ENCODE measurements at regions not wholly inside any gene's neighbourhood (a gene's known extent, or its start where the extent isn't known, plus 50 kb on each side); places are given as distances from the start of the nearest gene placed in this dataset.

DNA sequence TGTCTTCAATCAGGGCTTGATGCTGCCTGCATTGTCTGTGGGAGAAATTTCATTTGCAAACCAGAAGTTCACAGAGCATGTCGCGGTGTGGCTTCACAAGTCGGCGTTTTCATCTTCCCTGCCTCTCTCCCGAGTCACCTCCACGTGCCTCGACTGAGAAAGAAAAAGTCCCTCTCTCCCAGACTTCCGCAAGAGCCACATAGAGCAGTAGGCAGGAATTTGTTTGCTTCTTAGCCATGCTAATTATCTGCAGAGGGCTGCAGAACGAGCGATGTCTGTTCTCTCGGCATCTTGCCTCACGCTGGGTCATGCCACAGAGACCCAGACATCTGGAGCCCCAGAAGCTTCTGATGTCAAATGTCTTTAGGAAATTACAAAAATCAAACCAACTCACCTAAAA is 272.2 kb downstream of the TCF7L2 start:
- Histone ChIP-seq H2AFZ (ENCODE audit: low read depth, low read length) (no peak overlapping the region), H3K9me3 (replicated peaks; ENCODE audit: control insufficient read depth, insufficient read depth, low read depth, low read length) (no peaks in the 10 kb centered on the region), H3K4me2 (ENCODE audit: insufficient read depth, low read length) (no peak overlapping the region), H3K9ac (ENCODE audit: insufficient read depth in 1 of 2, low read depth in 2 of 2, low read length in 2 of 2) (no peak overlapping the region), H3K4me1 (replicated peaks in 1 of 2; ENCODE audit: control insufficient read depth in 2 of 2, insufficient read depth in 2 of 2, low read length in 2 of 2) (no peaks in the 10 kb centered on the region), H3K4me3 (no peak overlapping the region), H4K20me1 (replicated peaks; ENCODE audit: control insufficient read depth, insufficient read depth, low read length) (0 out of 2 replicates have a peak, but pooled peaks cover 3% of the 10 kb centered on the region), H3K36me3 (ENCODE audit: control insufficient read depth, insufficient read depth, low read length) (no peaks in the 10 kb centered on the region), H3K27ac (ENCODE audit: extremely low read depth, low read depth, low read length) (no peak overlapping the region), H3K79me2 (ENCODE audit: control insufficient read depth, insufficient read depth, low read length) (no peaks in the 10 kb centered on the region), H3K9me1 (ENCODE audit: control insufficient read depth, insufficient read depth, low read length) (no peaks in the 10 kb centered on the region), H3K27me3 (ENCODE audit: control insufficient read depth in 2 of 2, insufficient read depth in 2 of 2, low read length in 2 of 2) (peaks cover 0 to 29% of the 10 kb centered on the region in 2 experiments; a peak in 3 of 5 replicates)
- no peak for TF ChIP-seq SMARCA5 (IDR thresholded peaks at IDR 0.05)
- no peak for TF ChIP-seq ZBTB7A (IDR thresholded peaks at IDR 0.05; ENCODE audit: borderline replicate concordance, control insufficient read depth, low read depth, low read length)
- TF ChIP-seq SMARCE1 (IDR thresholded peaks at IDR 0.05), result no peak
- TF ChIP-seq, protein P1, sequence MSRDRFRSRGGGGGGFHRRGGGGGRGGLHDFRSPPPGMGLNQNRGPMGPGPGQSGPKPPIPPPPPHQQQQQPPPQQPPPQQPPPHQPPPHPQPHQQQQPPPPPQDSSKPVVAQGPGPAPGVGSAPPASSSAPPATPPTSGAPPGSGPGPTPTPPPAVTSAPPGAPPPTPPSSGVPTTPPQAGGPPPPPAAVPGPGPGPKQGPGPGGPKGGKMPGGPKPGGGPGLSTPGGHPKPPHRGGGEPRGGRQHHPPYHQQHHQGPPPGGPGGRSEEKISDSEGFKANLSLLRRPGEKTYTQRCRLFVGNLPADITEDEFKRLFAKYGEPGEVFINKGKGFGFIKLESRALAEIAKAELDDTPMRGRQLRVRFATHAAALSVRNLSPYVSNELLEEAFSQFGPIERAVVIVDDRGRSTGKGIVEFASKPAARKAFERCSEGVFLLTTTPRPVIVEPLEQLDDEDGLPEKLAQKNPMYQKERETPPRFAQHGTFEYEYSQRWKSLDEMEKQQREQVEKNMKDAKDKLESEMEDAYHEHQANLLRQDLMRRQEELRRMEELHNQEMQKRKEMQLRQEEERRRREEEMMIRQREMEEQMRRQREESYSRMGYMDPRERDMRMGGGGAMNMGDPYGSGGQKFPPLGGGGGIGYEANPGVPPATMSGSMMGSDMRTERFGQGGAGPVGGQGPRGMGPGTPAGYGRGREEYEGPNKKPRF (IDR thresholded peaks at IDR 0.05; ENCODE audit: low read depth, low read length), result no peak
- no peak for TF ChIP-seq SETDB1 (IDR thresholded peaks at IDR 0.05; ENCODE audit: low read length)
- TF ChIP-seq ESRRB (CRISPR knock-in tag; IDR thresholded peaks at IDR 0.05; ENCODE audit: borderline replicate concordance), result no peak
- TF ChIP-seq EWSR1 (IDR thresholded peaks at IDR 0.05; ENCODE audit: borderline replicate concordance, low read depth, partially characterized antibody), result no peak
- TF ChIP-seq HNRNPUL1 (IDR thresholded peaks at IDR 0.05; ENCODE audit: low read length), result no peak
- no peak for TF ChIP-seq RBBP5 (IDR thresholded peaks at IDR 0.05; ENCODE audit: borderline replicate concordance, insufficient read depth, low read length, poor library complexity, severe bottlenecking)
- no peak for TF ChIP-seq MTF1 (CRISPR knock-in tag; IDR thresholded peaks at IDR 0.05; ENCODE audit: borderline replicate concordance)
- no peak for TF ChIP-seq ZFP36 (IDR thresholded peaks at IDR 0.05; ENCODE audit: low read depth, low read length, partially characterized antibody)
- TF ChIP-seq NR1H2 (CRISPR knock-in tag; IDR thresholded peaks at IDR 0.05), result no peak
- TF ChIP-seq LCOR (CRISPR knock-in tag; IDR thresholded peaks at IDR 0.05), result no peak
- BruUV-seq (replicated peaks), result no TSS peak
- DNase-seq (ENCODE audit: extremely low read depth in 1 of 4, low spot score in 3 of 4) (no peak), ATAC-seq (no peak), FAIRE-seq (no peak)
- in situ Hi-C loops (cut with MboI), result no loop called here
- intact Hi-C loops (cut with micrococcal nuclease), result no loop called here
- ChIA-PET CTCF (ENCODE audit: low intra/inter-chr PET ratio) (no interaction called here), POLR2A (no interaction called here)
- 0% methylated on average over 6 of the region's 12 CpGs for WGBS (ENCODE audit: insufficient coverage, low coverage, missing lambda C conversion rate)

Data from K562 (cell line).